ENCODE measurements at regions not wholly inside any gene's neighbourhood (a gene's known extent, or its start where the extent isn't known, plus 50 kb on each side); places are given as distances from the start of the nearest gene placed in this dataset.

- no peak for TF ChIP-seq ZBTB26 (CRISPR knock-in tag; IDR thresholded peaks at IDR 0.05; ENCODE audit: borderline replicate concordance)
- TF ChIP-seq, protein P1, sequence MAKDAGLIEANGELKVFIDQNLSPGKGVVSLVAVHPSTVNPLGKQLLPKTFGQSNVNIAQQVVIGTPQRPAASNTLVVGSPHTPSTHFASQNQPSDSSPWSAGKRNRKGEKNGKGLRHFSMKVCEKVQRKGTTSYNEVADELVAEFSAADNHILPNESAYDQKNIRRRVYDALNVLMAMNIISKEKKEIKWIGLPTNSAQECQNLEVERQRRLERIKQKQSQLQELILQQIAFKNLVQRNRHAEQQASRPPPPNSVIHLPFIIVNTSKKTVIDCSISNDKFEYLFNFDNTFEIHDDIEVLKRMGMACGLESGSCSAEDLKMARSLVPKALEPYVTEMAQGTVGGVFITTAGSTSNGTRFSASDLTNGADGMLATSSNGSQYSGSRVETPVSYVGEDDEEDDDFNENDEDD (CRISPR knock-in tag; IDR thresholded peaks at IDR 0.05; ENCODE audit: borderline replicate concordance), result no peak
- no peak for TF ChIP-seq THAP9 (CRISPR knock-in tag; IDR thresholded peaks at IDR 0.05; ENCODE audit: borderline replicate concordance)
These were observed 390.5 kb downstream of the IRS1 start (continued) for GRCh38 chr2:226409134-226409533.

DNA sequence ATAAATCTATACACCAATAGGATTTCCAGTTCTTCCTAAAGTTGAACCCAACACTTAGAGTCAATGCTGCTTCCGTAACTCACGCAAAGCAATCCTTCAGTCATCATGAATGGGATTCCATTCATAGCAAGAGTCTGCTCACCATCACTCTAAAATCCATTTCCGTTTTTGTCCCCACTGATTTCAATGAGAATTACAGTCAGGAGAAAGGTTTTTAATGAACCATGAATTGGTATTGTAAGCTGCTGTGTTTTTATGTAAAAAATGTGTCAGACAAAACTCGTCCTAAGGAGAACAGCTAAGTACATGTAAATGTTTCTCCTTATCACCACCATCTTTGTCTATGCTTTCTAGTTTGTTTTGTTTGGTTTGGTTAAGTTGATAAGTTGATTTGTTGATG lies 391.5 kb downstream of the IRS1 start:
- no peak overlapping the region for H3K27ac ChIP-seq (ENCODE audit: extremely low read length, insufficient read depth, low read length)
- no peak overlapping the region for H3K4me2 ChIP-seq (ENCODE audit: low read depth, low read length)
- no peak for DNase-seq (ENCODE audit: low spot score)
- no TSS peak for BruUV-seq (replicated peaks)
- H3K36me3 ChIP-seq (replicated peaks in 1 of 2; ENCODE audit: control insufficient read depth in 1 of 2, insufficient read depth in 2 of 2, low read length in 2 of 2), result no peaks in the 10 kb centered on the region
- H3K79me2 ChIP-seq (ENCODE audit: insufficient read depth, low read length), result no peaks in the 10 kb centered on the region
- ChIA-PET CTCF (ENCODE audit: low intra/inter-chr PET ratio, low total read pairs) (no interaction called here), POLR2A (no interaction called here)
- intact Hi-C loops (cut with micrococcal nuclease; ENCODE audit: unreplicated experiment) (no loop called here), in situ Hi-C loops (cut with HindIII; ENCODE audit: extremely low pct_ligation_motif_present, low pct_unique_long_range_greater_than_20kb) (no loop called here)
- H2AFZ ChIP-seq (ENCODE audit: low read length), result no peak overlapping the region
- H3K9me3 ChIP-seq (ENCODE audit: low read length), result no peaks in the 10 kb centered on the region
- no peak for FAIRE-seq
- H3K4me1 ChIP-seq (ENCODE audit: insufficient read depth, low read length), result peaks cover 30% of the 10 kb centered on the region
- ATAC-seq, result no peak
- no peaks in the 10 kb centered on the region for H3K27me3 ChIP-seq (ENCODE audit: control insufficient read depth in 1 of 2, insufficient read depth in 2 of 2, low read length in 2 of 2)
- no peak overlapping the region for H3K9ac ChIP-seq (ENCODE audit: insufficient read depth, low read depth, low read length)
- no peak overlapping the region for H3K4me3 ChIP-seq (replicated peaks in 1 of 3; ENCODE audit: insufficient read depth in 1 of 3, low read depth in 2 of 3, low read length in 3 of 3)
- 91% methylated on average over 4 of the region's 4 CpGs for WGBS (ENCODE audit: low lambda C conversion rate)
- no peaks in the 10 kb centered on the region for H4K20me1 ChIP-seq (ENCODE audit: insufficient read depth, low read length)
- TF ChIP-seq ZFP82 (CRISPR knock-in tag; IDR thresholded peaks at IDR 0.05; ENCODE audit: borderline replicate concordance), result no peak
- TF ChIP-seq PRDM10 (CRISPR knock-in tag; IDR thresholded peaks at IDR 0.05; ENCODE audit: low read depth), result no peak
- no peak for TF ChIP-seq KLF13 (CRISPR knock-in tag; IDR thresholded peaks at IDR 0.05)
- TF ChIP-seq ELK4 (CRISPR knock-in tag; IDR thresholded peaks at IDR 0.05; ENCODE audit: borderline replicate concordance), result no peak
- TF ChIP-seq TBX2 (CRISPR knock-in tag; IDR thresholded peaks at IDR 0.05; ENCODE audit: borderline replicate concordance), result no peak
- TF ChIP-seq ZNF567 (CRISPR knock-in tag; IDR thresholded peaks at IDR 0.05; ENCODE audit: borderline replicate concordance), result no peak
- TF ChIP-seq ZNF761 (CRISPR knock-in tag; conservative IDR thresholded peaks at IDR 0.05), result no peak
- TF ChIP-seq, protein P2, sequence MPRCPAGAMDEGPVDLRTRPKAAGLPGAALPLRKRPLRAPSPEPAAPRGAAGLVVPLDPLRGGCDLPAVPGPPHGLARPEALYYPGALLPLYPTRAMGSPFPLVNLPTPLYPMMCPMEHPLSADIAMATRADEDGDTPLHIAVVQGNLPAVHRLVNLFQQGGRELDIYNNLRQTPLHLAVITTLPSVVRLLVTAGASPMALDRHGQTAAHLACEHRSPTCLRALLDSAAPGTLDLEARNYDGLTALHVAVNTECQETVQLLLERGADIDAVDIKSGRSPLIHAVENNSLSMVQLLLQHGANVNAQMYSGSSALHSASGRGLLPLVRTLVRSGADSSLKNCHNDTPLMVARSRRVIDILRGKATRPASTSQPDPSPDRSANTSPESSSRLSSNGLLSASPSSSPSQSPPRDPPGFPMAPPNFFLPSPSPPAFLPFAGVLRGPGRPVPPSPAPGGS (CRISPR knock-in tag; IDR thresholded peaks at IDR 0.05), result no peak
